Testis (tissue), 2 donors: ENCODE measurements at regions not wholly inside any gene's neighbourhood (a gene's known extent, or its start where the extent isn't known, plus 50 kb on each side); places are given as distances from the start of the nearest gene placed in this dataset.

Experiments
- DNase-seq: peaks from one replicate; pipeline ENCODE4 v3.0.0-alpha.2; 2019
- H3K27ac ChIP-seq, 2 donors: fragments of 200-600 bp; sonication (generic); one replicate each; pipeline ENCODE4 v1.5.1; 2019
- H3K27me3 ChIP-seq: fragments of 200-600 bp; sonication (generic); one replicate; pipeline ENCODE4 v1.5.1; 2019
- H3K36me3 ChIP-seq: fragments of 200-600 bp; sonication (generic); one replicate; pipeline ENCODE4 v1.5.1; 2017; ENCODE audit warnings: low read depth; ENCODE audit errors: missing control alignments
- H3K4me1 ChIP-seq: fragments of 200-600 bp; sonication (generic); one replicate; pipeline ENCODE4 v1.5.1; 2019
- H3K4me3 ChIP-seq, 2 donors: fragments of 200-600 bp; sonication (generic); one replicate each; pipeline ENCODE4 v1.5.1; 2017 to 2019
- H3K9me3 ChIP-seq: fragments of 200-600 bp; sonication (generic); one replicate; pipeline ENCODE4 v1.5.1; 2017
- CTCF ChIP-seq, 3 experiments: fragments of 450-650 bp in 2 of 3; fragments of 200-600 bp in 1 of 3; sonication (generic) in 1 of 3; IDR thresholded peaks; one replicate each; pipeline ENCODE4 v1.5.1; 2016 to 2019; ENCODE audit warnings: antibody characterized with exemption in 3 of 3, mild to moderate bottlenecking in 2 of 3, moderate library complexity in 1 of 3
- POLR2A ChIP-seq: fragments of 450-650 bp; IDR thresholded peaks from one replicate; pipeline ENCODE4 v1.6.1; 2017; ENCODE audit warnings: antibody characterized with exemption, mild to moderate bottlenecking, moderate library complexity
- WGBS, 2 donors: methylation state at CpG; one replicate each; pipeline ENCODE4 v1.1.5; 2018; 5-methylcytosine and 5-hydroxymethylcytosine counted together
- intact Hi-C: fragments of 100-400 bp; cut with DNase I; formaldehyde crosslinking; loops from one replicate; pipeline ENCODE4 v1.15.1; 2023; ENCODE audit warnings: low total_unique reads

GRCh38 chr1:182279724-182280503 is 111.7 kb downstream of the GLUL start:
- H3K4me1 ChIP-seq, result peaks cover 4% of the 10 kb centered on the region

GRCh38 chr1:182279302-182279701 is 112.3 kb downstream of the GLUL start:
- no peaks in the 10 kb centered on the region for H3K27me3 ChIP-seq
- H3K36me3 ChIP-seq, result no peaks in the 10 kb centered on the region
- TF ChIP-seq POLR2A (no peak), CTCF (IDR thresholded peaks at IDR 0.05) (no peak)
- WGBS, 2 donors, result 56 to 68% methylated on average over 7 of the region's 7 CpGs
- peaks cover 4% of the 10 kb centered on the region for H3K4me1 ChIP-seq
- H3K9me3 ChIP-seq, result no peaks in the 10 kb centered on the region
- intact Hi-C loops, result no loop called here
- DNase-seq, result no peak
- H3K27ac ChIP-seq, result no peak overlapping the region
- H3K4me3 ChIP-seq, result no peak overlapping the region

More at GRCh38 chr1:182279724-182280503, 111.7 kb downstream of the GLUL start:
- Histone ChIP-seq H3K36me3 (no peaks in the 10 kb centered on the region), H3K4me3 (no peak overlapping the region), H3K9me3 (no peaks in the 10 kb centered on the region), H3K27me3 (no peaks in the 10 kb centered on the region), H3K27ac (no peak overlapping the region)
- 50 to 65% methylated on average over 9 of the region's 9 CpGs for WGBS, 2 donors
- peak; percentile 62 for DNase-seq
- intact Hi-C loops, result loop anchor here (10.0 kb wide), 1 partner anchor 135 kb away; no protein-coding TSS in a partner anchor
- no peak for TF ChIP-seq POLR2A
- TF ChIP-seq CTCF (IDR thresholded peaks at IDR 0.05), result no peak

GRCh38 chr1:182278144-182279054 is 113.2 kb downstream of the GLUL start:
- no peak for TF ChIP-seq CTCF (IDR thresholded peaks at IDR 0.05)
- TF ChIP-seq POLR2A, result no peak
- no peak overlapping the region for H3K4me3 ChIP-seq
- DNase-seq, result no peak
- H3K27me3 ChIP-seq, result no peaks in the 10 kb centered on the region
- H3K4me1 ChIP-seq, result peaks cover 4% of the 10 kb centered on the region
- H3K36me3 ChIP-seq, result no peaks in the 10 kb centered on the region
- intact Hi-C loops, result no loop called here
- no peaks in the 10 kb centered on the region for H3K9me3 ChIP-seq
- WGBS, 2 donors, result 88 to 95% methylated on average over 7 of the region's 7 CpGs
- no peak overlapping the region for H3K27ac ChIP-seq

- WGBS, 2 donors, result 83 to 95% methylated on average over 4 of the region's 4 CpGs
- no peaks in the 10 kb centered on the region for H3K9me3 ChIP-seq
- no peak overlapping the region for H3K4me3 ChIP-seq
- H3K4me1 ChIP-seq, result peaks cover 10% of the 10 kb centered on the region
- intact Hi-C loops, result no loop called here
- H3K36me3 ChIP-seq, result no peaks in the 10 kb centered on the region
- H3K27ac ChIP-seq, result no peak overlapping the region
- TF ChIP-seq CTCF (IDR thresholded peaks at IDR 0.05), result no peak
- TF ChIP-seq POLR2A, result no peak
- no peak for DNase-seq
- H3K27me3 ChIP-seq, result no peaks in the 10 kb centered on the region
Observed at GRCh38 chr1:182275271-182275670, 116.3 kb downstream of the GLUL start.
